ENCODE measurements at regions not wholly inside any gene's neighbourhood (a gene's known extent, or its start where the extent isn't known, plus 50 kb on each side); places are given as distances from the start of the nearest gene placed in this dataset.
A peak's percentile ranks its signal among the peaks of the same experiment; 100 is the strongest.

DNA sequence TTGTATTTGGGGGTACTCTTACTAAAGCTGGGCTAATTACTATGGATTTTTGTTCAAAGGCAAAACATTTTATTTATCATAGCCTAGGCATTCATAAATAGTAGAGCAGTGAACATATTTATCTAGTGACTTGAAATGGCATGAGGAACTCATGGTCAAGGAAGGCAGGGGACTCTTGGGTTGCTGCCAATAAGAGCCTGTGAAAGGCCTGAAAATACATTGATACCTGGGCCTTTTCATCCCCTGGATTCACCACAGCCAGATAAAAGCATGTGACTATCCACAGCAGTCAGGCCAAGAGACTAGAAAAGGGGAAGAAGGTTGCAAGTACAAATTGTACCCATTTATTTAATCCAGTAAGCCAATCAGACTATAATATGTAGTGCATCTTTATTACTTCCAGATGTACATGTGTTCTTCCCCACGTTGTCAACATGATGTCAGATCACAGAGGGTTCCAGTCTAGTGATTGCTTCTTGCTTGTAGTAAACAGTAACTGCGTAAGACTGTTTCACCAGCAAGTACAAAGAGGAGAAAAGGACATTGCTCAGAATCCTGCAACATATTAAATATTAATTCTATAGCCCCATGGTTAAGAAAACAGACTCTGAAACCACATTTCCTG is 409.7 kb downstream of the NOVA1 start:
- no peak overlapping the region for H3K27ac Mint-ChIP-seq
- CTCF ChIA-PET, result no interaction called here
- H3K36me3 Mint-ChIP-seq (ENCODE audit: low read depth), result no peaks in the 10 kb centered on the region
- DNase-seq, result no peak
- peaks cover 15% of the 10 kb centered on the region for H3K9me3 Mint-ChIP-seq
- intact Hi-C loops (cut with micrococcal nuclease), result no loop called here
- H3K27me3 Mint-ChIP-seq (ENCODE audit: low read depth), result no peaks in the 10 kb centered on the region
- no peak overlapping the region for H3K4me3 Mint-ChIP-seq
- H3K4me1 Mint-ChIP-seq (ENCODE audit: low read depth), result no peaks in the 10 kb centered on the region

DNA sequence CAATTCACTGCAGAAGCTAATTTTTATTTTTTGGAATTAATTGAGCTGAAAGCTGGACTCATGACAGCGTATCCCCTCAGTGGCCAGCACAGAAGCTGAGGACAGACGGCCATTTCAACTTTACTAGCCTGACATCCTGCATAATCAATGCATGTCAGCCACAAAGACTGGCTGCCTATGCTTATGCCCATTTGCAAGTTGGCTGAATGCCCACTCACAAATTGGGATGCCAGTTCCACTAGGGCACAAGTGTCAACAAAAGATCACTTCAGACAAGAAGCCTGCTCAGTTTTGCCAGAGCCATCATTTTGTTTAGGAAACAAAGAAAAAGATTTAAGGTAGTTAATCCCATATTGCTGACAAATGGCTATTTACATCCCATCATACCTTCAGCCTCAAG is 417.6 kb downstream of the NOVA1 start:
- H3K4me3 Mint-ChIP-seq, result no peak overlapping the region
- no peak overlapping the region for H3K27ac Mint-ChIP-seq
- CTCF ChIA-PET, result no interaction called here
- no peaks in the 10 kb centered on the region for H3K36me3 Mint-ChIP-seq (ENCODE audit: low read depth)
- no peaks in the 10 kb centered on the region for H3K4me1 Mint-ChIP-seq (ENCODE audit: low read depth)
- DNase-seq, result no peak
- intact Hi-C loops (cut with micrococcal nuclease), result no loop called here
- peaks cover 13% of the 10 kb centered on the region for H3K9me3 Mint-ChIP-seq
- H3K27me3 Mint-ChIP-seq (ENCODE audit: low read depth), result no peaks in the 10 kb centered on the region

DNA sequence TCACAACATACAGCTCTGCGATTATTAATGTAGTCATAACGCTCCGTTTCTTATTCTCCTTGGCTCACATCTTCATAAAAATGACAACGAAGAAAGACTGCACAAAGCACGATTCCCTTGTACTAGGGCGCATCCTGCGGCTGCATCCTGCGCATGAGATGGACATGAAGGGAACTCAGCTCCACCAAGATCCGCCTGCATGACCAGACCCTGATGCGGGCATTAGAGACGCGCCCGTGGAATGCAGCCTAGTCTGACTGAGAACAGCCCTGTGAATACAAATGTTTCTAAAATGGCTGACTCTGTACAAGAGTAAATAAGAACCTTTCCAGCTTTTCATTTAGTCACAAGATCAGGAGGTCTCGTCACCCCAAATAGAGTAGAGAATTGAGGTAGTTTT is 422.2 kb downstream of the NOVA1 start:
- peaks cover 8% of the 10 kb centered on the region for H3K9me3 Mint-ChIP-seq
- H3K27me3 Mint-ChIP-seq (ENCODE audit: low read depth), result no peaks in the 10 kb centered on the region

GRCh38 chr14:26174395-26174794 is 423.4 kb downstream of the NOVA1 start:
- no peaks in the 10 kb centered on the region for H3K27me3 Mint-ChIP-seq (ENCODE audit: low read depth)
- no peak for DNase-seq
- H3K4me3 Mint-ChIP-seq, result no peak overlapping the region
- CTCF ChIA-PET, result no interaction called here
- H3K36me3 Mint-ChIP-seq (ENCODE audit: low read depth), result no peaks in the 10 kb centered on the region
- H3K9me3 Mint-ChIP-seq, result peaks cover 8% of the 10 kb centered on the region
- no peak overlapping the region for H3K27ac Mint-ChIP-seq
- no peaks in the 10 kb centered on the region for H3K4me1 Mint-ChIP-seq (ENCODE audit: low read depth)
- intact Hi-C loops (cut with micrococcal nuclease), result no loop called here

More for the DNA sequence above, 422.2 kb downstream of the NOVA1 start:
- Mint-ChIP-seq H3K27ac (no peak overlapping the region), H3K4me3 (no peak overlapping the region), H3K36me3 (ENCODE audit: low read depth) (no peaks in the 10 kb centered on the region), H3K4me1 (ENCODE audit: low read depth) (no peaks in the 10 kb centered on the region)
- CTCF ChIA-PET, result no interaction called here
- intact Hi-C loops (cut with micrococcal nuclease), result no loop called here
- no peak for DNase-seq

GRCh38 chr14:26173581-26174110 is 424.2 kb downstream of the NOVA1 start:
- Mint-ChIP-seq H3K9me3 (peaks cover 8% of the 10 kb centered on the region), H3K36me3 (ENCODE audit: low read depth) (no peaks in the 10 kb centered on the region), H3K4me1 (ENCODE audit: low read depth) (no peaks in the 10 kb centered on the region), H3K4me3 (no peak overlapping the region), H3K27me3 (ENCODE audit: low read depth) (no peaks in the 10 kb centered on the region), H3K27ac (no peak overlapping the region)
- intact Hi-C loops (cut with micrococcal nuclease), result no loop called here
- CTCF ChIA-PET, result no interaction called here
- no peak for DNase-seq

DNA sequence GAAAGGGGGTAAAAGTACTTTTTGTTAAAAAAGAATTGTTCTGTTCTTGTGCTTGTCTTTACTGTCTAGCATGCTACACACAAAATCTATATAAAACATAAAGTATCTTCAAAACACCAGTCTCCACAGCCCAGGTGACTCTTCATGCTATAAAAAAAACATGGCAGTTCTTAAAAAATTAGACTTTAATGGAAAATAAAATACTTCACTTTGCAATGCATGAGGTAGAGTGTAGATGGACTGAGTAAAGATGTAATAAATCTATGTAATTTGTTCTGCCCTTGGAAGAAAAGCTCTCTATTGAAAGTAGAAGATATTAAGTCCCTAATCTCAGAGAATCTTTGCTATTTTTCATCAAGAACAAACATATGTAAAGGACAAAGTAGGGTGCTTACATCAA is 425.4 kb downstream of the NOVA1 start:
- DNase-seq, result no peak

DNA sequence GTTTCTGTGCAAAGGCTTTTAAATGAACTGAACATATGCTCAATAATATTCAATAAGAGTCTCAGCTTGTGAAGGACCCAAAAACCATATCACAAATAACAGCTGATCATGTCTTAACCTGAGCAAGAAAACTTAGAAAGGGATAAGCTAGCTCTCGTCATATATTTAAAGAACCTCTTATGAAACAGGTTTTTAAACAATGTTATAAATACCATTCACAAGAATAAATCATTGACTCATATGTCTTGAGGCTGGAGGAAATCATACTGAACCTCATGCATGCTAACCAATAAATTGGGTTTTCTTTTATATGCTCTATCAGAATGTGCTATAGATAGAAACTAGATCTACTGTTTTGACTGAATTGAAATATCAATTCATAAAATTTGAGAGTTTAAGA is 426.9 kb downstream of the NOVA1 start:
- Mint-ChIP-seq H3K4me1 (ENCODE audit: low read depth) (no peaks in the 10 kb centered on the region), H3K27me3 (ENCODE audit: low read depth) (no peaks in the 10 kb centered on the region), H3K36me3 (ENCODE audit: low read depth) (no peaks in the 10 kb centered on the region), H3K4me3 (no peak overlapping the region), H3K9me3 (peaks cover 8% of the 10 kb centered on the region), H3K27ac (no peak overlapping the region)
- CTCF ChIA-PET, result no interaction called here
- intact Hi-C loops (cut with micrococcal nuclease), result no loop called here
- DNase-seq, result no peak

More for the DNA sequence above, 425.4 kb downstream of the NOVA1 start:
- Mint-ChIP-seq H3K9me3 (peaks cover 8% of the 10 kb centered on the region), H3K27me3 (ENCODE audit: low read depth) (no peaks in the 10 kb centered on the region), H3K4me3 (no peak overlapping the region), H3K4me1 (ENCODE audit: low read depth) (no peaks in the 10 kb centered on the region), H3K36me3 (ENCODE audit: low read depth) (no peaks in the 10 kb centered on the region), H3K27ac (no peak overlapping the region)
- CTCF ChIA-PET, result no interaction called here
- intact Hi-C loops (cut with micrococcal nuclease), result no loop called here

GRCh38 chr14:26163761-26164160 is 434.1 kb downstream of the NOVA1 start:
- Mint-ChIP-seq H3K9me3 (peaks cover 18% of the 10 kb centered on the region), H3K27ac (no peak overlapping the region), H3K36me3 (ENCODE audit: low read depth) (no peaks in the 10 kb centered on the region), H3K27me3 (ENCODE audit: low read depth) (no peaks in the 10 kb centered on the region), H3K4me3 (no peak overlapping the region), H3K4me1 (ENCODE audit: low read depth) (no peaks in the 10 kb centered on the region)
- CTCF ChIA-PET, result no interaction called here
- no peak for DNase-seq
- intact Hi-C loops (cut with micrococcal nuclease), result no loop called here

GRCh38 chr14:26157517-26157916 is 440.3 kb downstream of the NOVA1 start:
- no peaks in the 10 kb centered on the region for H3K27me3 Mint-ChIP-seq (ENCODE audit: low read depth)
- CTCF ChIA-PET, result no interaction called here
- no peaks in the 10 kb centered on the region for H3K36me3 Mint-ChIP-seq (ENCODE audit: low read depth)
- H3K4me1 Mint-ChIP-seq (ENCODE audit: low read depth), result no peaks in the 10 kb centered on the region
- intact Hi-C loops (cut with micrococcal nuclease), result no loop called here
- no peak overlapping the region for H3K4me3 Mint-ChIP-seq
- H3K27ac Mint-ChIP-seq, result no peak overlapping the region
- DNase-seq, result no peak
- peaks cover 29% of the 10 kb centered on the region for H3K9me3 Mint-ChIP-seq

- Mint-ChIP-seq H3K9me3 (peaks cover 13% of the 10 kb centered on the region), H3K4me1 (ENCODE audit: low read depth) (no peaks in the 10 kb centered on the region), H3K4me3 (no peak overlapping the region), H3K27ac (no peak overlapping the region), H3K36me3 (ENCODE audit: low read depth) (no peaks in the 10 kb centered on the region), H3K27me3 (ENCODE audit: low read depth) (no peaks in the 10 kb centered on the region)
- CTCF ChIA-PET, result no interaction called here
- intact Hi-C loops (cut with micrococcal nuclease), result no loop called here
- no peak for DNase-seq
Observed at GRCh38 chr14:26143057-26143456, 454.8 kb downstream of the NOVA1 start.

GRCh38 chr14:26138764-26139445 is 458.9 kb downstream of the NOVA1 start:
- DNase-seq, result no peak
- CTCF ChIA-PET, result no interaction called here
- Mint-ChIP-seq H3K4me1 (ENCODE audit: low read depth) (no peaks in the 10 kb centered on the region), H3K4me3 (no peak overlapping the region), H3K36me3 (ENCODE audit: low read depth) (no peaks in the 10 kb centered on the region), H3K27me3 (ENCODE audit: low read depth) (no peaks in the 10 kb centered on the region), H3K9me3 (peaks cover 12% of the 10 kb centered on the region), H3K27ac (no peak overlapping the region)
- intact Hi-C loops (cut with micrococcal nuclease), result no loop called here

DNA sequence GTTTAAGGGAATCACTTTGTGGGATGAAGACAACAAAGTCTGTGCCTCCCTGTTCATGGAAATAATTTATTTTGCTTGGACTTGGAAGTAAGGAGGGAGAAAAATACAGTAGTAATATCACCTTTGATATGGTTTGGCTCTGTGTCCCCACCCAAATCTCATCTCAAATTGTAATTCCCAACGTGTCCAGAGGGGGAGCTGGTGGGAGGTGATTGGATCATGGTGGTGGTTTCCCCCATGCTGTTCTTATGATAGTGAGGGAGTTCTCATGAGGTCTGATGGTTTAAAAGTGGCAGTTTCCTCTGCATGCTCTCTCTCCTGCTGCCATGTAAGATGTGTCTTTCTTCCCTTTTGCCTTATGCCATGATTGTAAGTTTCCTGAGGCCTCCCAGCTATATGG is 460.7 kb downstream of the NOVA1 start:
- intact Hi-C loops (cut with micrococcal nuclease), result no loop called here
- H3K27me3 Mint-ChIP-seq (ENCODE audit: low read depth), result no peaks in the 10 kb centered on the region
- DNase-seq, result peak; percentile 5
- H3K36me3 Mint-ChIP-seq (ENCODE audit: low read depth), result no peaks in the 10 kb centered on the region
- CTCF ChIA-PET, result no interaction called here
- H3K27ac Mint-ChIP-seq, result no peak overlapping the region
- H3K4me3 Mint-ChIP-seq, result no peak overlapping the region
- H3K4me1 Mint-ChIP-seq (ENCODE audit: low read depth), result no peaks in the 10 kb centered on the region
- H3K9me3 Mint-ChIP-seq, result peaks cover 8% of the 10 kb centered on the region

GRCh38 chr14:26132061-26132645 is 465.7 kb downstream of the NOVA1 start:
- DNase-seq, result no peak
- H3K27me3 Mint-ChIP-seq (ENCODE audit: low read depth), result no peaks in the 10 kb centered on the region
- peaks cover under 1% of the 10 kb centered on the region for H3K9me3 Mint-ChIP-seq
- CTCF ChIA-PET, result no interaction called here
- H3K4me3 Mint-ChIP-seq, result no peak overlapping the region
- H3K27ac Mint-ChIP-seq, result no peak overlapping the region
- intact Hi-C loops (cut with micrococcal nuclease), result no loop called here
- H3K4me1 Mint-ChIP-seq (ENCODE audit: low read depth), result no peaks in the 10 kb centered on the region
- no peaks in the 10 kb centered on the region for H3K36me3 Mint-ChIP-seq (ENCODE audit: low read depth)

Data from activated naive CD4-positive, alpha-beta T cell treated with anti-CD3 and anti-CD28 coated beads for 36 hours (primary cell).